ENCODE measurements at regions not wholly inside any gene's neighbourhood (a gene's known extent, or its start where the extent isn't known, plus 50 kb on each side); places are given as distances from the start of the nearest gene placed in this dataset.

DNA sequence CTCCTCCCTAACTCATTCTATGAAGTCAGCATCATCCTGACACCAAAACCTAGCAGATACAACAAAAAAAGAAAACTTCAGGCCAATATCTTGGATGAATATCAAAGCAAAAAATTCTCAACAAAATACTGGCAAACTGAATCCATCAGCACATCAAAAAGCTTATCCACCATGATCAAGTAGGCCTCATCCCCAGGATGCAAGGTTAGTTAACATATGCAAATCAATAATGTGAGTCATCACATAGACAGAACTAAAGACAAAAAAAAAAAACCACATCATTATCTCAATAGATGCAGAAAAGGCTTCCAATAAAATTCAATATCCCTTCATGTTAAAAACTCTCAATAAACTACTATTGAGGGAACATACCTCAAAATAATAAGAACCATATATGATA, 306.8 kb upstream of the TMC3 start:
- no TSS peak for BruUV-seq (replicated peaks)

DNA sequence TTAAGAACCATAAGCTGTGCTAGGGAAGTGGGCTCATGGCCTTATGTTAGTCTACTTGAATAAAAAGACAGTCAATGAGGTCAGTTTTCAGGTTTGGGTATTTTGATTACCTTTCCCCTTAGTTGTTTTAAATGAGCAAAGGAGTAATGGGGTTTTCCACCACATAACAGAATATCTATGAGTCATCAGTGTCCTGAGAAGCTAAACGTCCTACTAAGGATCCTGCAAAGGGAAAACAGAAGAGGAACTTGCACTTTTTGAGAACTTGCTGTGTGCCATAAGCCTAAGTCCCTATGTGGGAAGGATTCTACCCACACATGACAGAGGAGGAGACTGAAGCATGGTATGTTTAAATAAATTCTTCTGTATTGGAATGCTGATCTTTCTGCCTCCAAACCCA, 292.8 kb upstream of the TMC3 start:
- intact Hi-C loops (cut with micrococcal nuclease) (no loop called here), dilution Hi-C loops (cut with MboI; ENCODE audit: extremely low pct_ligation_motif_present, low sequenced_read_pairs) (no loop called here)
- Histone ChIP-seq H4K20me1 (replicated peaks; ENCODE audit: control insufficient read depth, extremely low read depth, insufficient read depth, low read length) (no peaks in the 10 kb centered on the region), H2AFZ (ENCODE audit: low read depth, low read length) (no peak overlapping the region), H3K4me3 (replicated peaks in 1 of 3; ENCODE audit: insufficient read depth in 1 of 3, low read depth in 1 of 3, low read length in 3 of 3) (no peak overlapping the region), H3K36me3 (ENCODE audit: control insufficient read depth in 2 of 2, extremely low read depth in 1 of 2, insufficient read depth in 2 of 2, low read length in 2 of 2) (no peaks in the 10 kb centered on the region), H3K27me3 (ENCODE audit: control insufficient read depth in 2 of 2, insufficient read depth in 2 of 2, low read length in 2 of 2) (no peaks in the 10 kb centered on the region), H3K27ac (ENCODE audit: insufficient read depth, low read depth, low read length) (no peak overlapping the region), H3K4me2 (ENCODE audit: insufficient read depth, low read length) (no peak overlapping the region), H3K79me2 (ENCODE audit: control insufficient read depth, insufficient read depth, low read length) (no peaks in the 10 kb centered on the region), H3K4me1 (ENCODE audit: control insufficient read depth, extremely low read depth, insufficient read depth, low read length) (no peaks in the 10 kb centered on the region), H3K9me3 (replicated peaks; ENCODE audit: control insufficient read depth, insufficient read depth, low read length) (no peaks in the 10 kb centered on the region), H3K9ac (replicated peaks; ENCODE audit: extremely low read depth, insufficient read depth, low read length) (no peak overlapping the region), H3K9me1 (replicated peaks; ENCODE audit: control insufficient read depth, extremely low read depth, insufficient read depth, low read length) (no peaks in the 10 kb centered on the region)
- FAIRE-seq (no peak), DNase-seq (ENCODE audit: low read depth, low spot score) (no peak)
- CTCF ChIA-PET: no interaction called here
- POLR2A ChIA-PET: no interaction called here
- TF ChIP-seq MYC (IDR thresholded peaks at IDR 0.05; ENCODE audit: low read depth, low read length): no peak
- TF ChIP-seq POLR2A (IDR thresholded peaks at IDR 0.05; ENCODE audit: low read depth, low read length): no peak
- TF ChIP-seq GATA2 (IDR thresholded peaks at IDR 0.05; ENCODE audit: insufficient read depth, insufficient read length, low read depth, low read length): no peak
- no peak for TF ChIP-seq EZH2 (IDR thresholded peaks at IDR 0.05; ENCODE audit: borderline replicate concordance, low read depth, low read length, severe bottlenecking)
- TF ChIP-seq POLR2AphosphoS5 (IDR thresholded peaks at IDR 0.05; ENCODE audit: insufficient read depth, low read depth, low read length): no peak
- no peak for TF ChIP-seq JUN (IDR thresholded peaks at IDR 0.05; ENCODE audit: borderline replicate concordance, insufficient read depth, insufficient read length, low read depth)
- TF ChIP-seq, protein P1, sequence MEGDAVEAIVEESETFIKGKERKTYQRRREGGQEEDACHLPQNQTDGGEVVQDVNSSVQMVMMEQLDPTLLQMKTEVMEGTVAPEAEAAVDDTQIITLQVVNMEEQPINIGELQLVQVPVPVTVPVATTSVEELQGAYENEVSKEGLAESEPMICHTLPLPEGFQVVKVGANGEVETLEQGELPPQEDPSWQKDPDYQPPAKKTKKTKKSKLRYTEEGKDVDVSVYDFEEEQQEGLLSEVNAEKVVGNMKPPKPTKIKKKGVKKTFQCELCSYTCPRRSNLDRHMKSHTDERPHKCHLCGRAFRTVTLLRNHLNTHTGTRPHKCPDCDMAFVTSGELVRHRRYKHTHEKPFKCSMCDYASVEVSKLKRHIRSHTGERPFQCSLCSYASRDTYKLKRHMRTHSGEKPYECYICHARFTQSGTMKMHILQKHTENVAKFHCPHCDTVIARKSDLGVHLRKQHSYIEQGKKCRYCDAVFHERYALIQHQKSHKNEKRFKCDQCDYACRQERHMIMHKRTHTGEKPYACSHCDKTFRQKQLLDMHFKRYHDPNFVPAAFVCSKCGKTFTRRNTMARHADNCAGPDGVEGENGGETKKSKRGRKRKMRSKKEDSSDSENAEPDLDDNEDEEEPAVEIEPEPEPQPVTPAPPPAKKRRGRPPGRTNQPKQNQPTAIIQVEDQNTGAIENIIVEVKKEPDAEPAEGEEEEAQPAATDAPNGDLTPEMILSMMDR (IDR thresholded peaks at IDR 0.05; ENCODE audit: extremely low read depth in 1 of 2, insufficient read depth in 1 of 2, low read depth in 1 of 2, low read length in 2 of 2): no peak
- TF ChIP-seq FOS (IDR thresholded peaks at IDR 0.05; ENCODE audit: borderline replicate concordance, insufficient read depth, low read length): no peak
- TF ChIP-seq, protein P2, sequence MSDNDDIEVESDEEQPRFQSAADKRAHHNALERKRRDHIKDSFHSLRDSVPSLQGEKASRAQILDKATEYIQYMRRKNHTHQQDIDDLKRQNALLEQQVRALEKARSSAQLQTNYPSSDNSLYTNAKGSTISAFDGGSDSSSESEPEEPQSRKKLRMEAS (IDR thresholded peaks at IDR 0.05; ENCODE audit: insufficient read depth, insufficient read length): no peak
- BruUV-seq (replicated peaks): no TSS peak

More for the DNA sequence above, 306.8 kb upstream of the TMC3 start:
- FAIRE-seq: no peak
- ChIA-PET POLR2A (no interaction called here), CTCF (no interaction called here)
- Histone ChIP-seq H3K4me1 (ENCODE audit: control insufficient read depth, extremely low read depth, insufficient read depth, low read length) (no peaks in the 10 kb centered on the region), H3K27me3 (ENCODE audit: control insufficient read depth in 2 of 2, insufficient read depth in 2 of 2, low read length in 2 of 2) (no peaks in the 10 kb centered on the region), H3K36me3 (ENCODE audit: control insufficient read depth in 2 of 2, extremely low read depth in 1 of 2, insufficient read depth in 2 of 2, low read length in 2 of 2) (no peaks in the 10 kb centered on the region), H3K79me2 (ENCODE audit: control insufficient read depth, insufficient read depth, low read length) (no peaks in the 10 kb centered on the region), H3K4me2 (ENCODE audit: insufficient read depth, low read length) (no peak overlapping the region), H3K27ac (ENCODE audit: insufficient read depth, low read depth, low read length) (no peak overlapping the region), H3K9ac (replicated peaks; ENCODE audit: extremely low read depth, insufficient read depth, low read length) (no peak overlapping the region), H2AFZ (ENCODE audit: low read depth, low read length) (no peak overlapping the region), H3K9me3 (replicated peaks; ENCODE audit: control insufficient read depth, insufficient read depth, low read length) (no peaks in the 10 kb centered on the region), H3K4me3 (replicated peaks in 1 of 3; ENCODE audit: insufficient read depth in 1 of 3, low read depth in 1 of 3, low read length in 3 of 3) (no peak overlapping the region), H4K20me1 (replicated peaks; ENCODE audit: control insufficient read depth, extremely low read depth, insufficient read depth, low read length) (no peaks in the 10 kb centered on the region), H3K9me1 (replicated peaks; ENCODE audit: control insufficient read depth, extremely low read depth, insufficient read depth, low read length) (no peaks in the 10 kb centered on the region)
- no peak for DNase-seq (ENCODE audit: low read depth, low spot score)
- intact Hi-C loops (cut with micrococcal nuclease) (no loop called here), dilution Hi-C loops (cut with MboI; ENCODE audit: extremely low pct_ligation_motif_present, low sequenced_read_pairs) (no loop called here)
- TF ChIP-seq GATA2 (IDR thresholded peaks at IDR 0.05; ENCODE audit: insufficient read depth, insufficient read length, low read depth, low read length) (no peak), POLR2AphosphoS5 (IDR thresholded peaks at IDR 0.05; ENCODE audit: insufficient read depth, low read depth, low read length) (no peak), JUN (IDR thresholded peaks at IDR 0.05; ENCODE audit: borderline replicate concordance, insufficient read depth, insufficient read length, low read depth) (no peak), MYC (IDR thresholded peaks at IDR 0.05; ENCODE audit: low read depth, low read length) (no peak), FOS (IDR thresholded peaks at IDR 0.05; ENCODE audit: borderline replicate concordance, insufficient read depth, low read length) (no peak)
- TF ChIP-seq, protein P2 (IDR thresholded peaks at IDR 0.05; ENCODE audit: insufficient read depth, insufficient read length): no peak
